Ammon's horn (tissue), 1 donor: ENCODE measurements at regions not wholly inside any gene's neighbourhood (a gene's known extent, or its start where the extent isn't known, plus 50 kb on each side); places are given as distances from the start of the nearest gene placed in this dataset.
"Not testable (repeated sequence)": the region's sequence is repeated elsewhere in the genome, so short reads cannot be mapped to it uniquely, and the experiment has no call there.

ENCODE experiments used
- DNase-seq: peaks from one replicate; pipeline ENCODE4 v3.0.0-alpha.2; 2016; ENCODE audit warnings: low spot score

- no peak for DNase-seq
These were observed 123.6 kb downstream of the XCL2 start for GRCh38 chr1:168420177-168420576.

- no peak for DNase-seq
These were observed 124.1 kb downstream of the XCL2 start for GRCh38 chr1:168419736-168420135.

DNA sequence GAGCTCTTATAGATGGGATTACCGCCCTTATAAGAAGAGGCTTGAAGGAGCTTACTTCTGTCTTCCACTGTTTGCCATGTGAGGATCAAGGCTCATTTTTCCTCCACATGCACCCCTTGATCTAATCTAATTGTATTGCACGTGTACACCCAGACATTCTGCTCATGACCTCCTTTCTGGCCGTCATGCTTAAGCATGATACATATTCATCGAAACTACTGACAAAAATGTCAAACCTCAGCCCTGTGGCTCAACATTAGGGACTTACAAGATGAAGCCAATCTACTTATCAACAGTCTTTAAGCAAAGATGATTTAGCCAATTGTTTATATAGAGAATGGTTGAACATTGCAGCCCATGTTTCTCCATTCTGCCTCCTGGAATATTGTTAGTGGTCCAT, 127.6 kb downstream of the XCL2 start:
- no peak for DNase-seq

- DNase-seq = no peak
These were observed 128.9 kb downstream of the XCL2 start for GRCh38 chr1:168414914-168415313.

- no peak for DNase-seq
These were observed 129.8 kb downstream of the TBX19 start for GRCh38 chr1:168410464-168410863.

DNA sequence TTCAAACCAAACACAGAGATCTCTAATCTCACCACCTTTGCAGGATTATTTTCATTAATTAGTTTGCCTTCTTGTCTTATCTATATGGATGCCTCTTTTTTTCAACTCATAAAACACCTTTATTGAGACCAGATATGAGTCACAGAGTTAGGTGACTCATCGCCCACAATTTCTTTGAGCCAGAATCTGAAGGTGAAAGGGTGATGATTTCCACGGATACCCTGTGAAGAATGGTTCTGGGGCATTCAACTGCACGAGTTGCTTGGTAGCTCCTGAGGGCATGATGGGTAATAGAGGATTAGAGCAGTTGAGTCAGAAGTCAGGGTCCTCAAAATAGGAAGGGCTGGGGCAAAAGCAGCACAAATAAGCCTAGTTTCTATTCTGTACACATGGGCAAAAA, 128.2 kb downstream of the TBX19 start:
- DNase-seq = no peak

- no peak for DNase-seq
These were observed 127.8 kb downstream of the TBX19 start for GRCh38 chr1:168408539-168408865.

DNA sequence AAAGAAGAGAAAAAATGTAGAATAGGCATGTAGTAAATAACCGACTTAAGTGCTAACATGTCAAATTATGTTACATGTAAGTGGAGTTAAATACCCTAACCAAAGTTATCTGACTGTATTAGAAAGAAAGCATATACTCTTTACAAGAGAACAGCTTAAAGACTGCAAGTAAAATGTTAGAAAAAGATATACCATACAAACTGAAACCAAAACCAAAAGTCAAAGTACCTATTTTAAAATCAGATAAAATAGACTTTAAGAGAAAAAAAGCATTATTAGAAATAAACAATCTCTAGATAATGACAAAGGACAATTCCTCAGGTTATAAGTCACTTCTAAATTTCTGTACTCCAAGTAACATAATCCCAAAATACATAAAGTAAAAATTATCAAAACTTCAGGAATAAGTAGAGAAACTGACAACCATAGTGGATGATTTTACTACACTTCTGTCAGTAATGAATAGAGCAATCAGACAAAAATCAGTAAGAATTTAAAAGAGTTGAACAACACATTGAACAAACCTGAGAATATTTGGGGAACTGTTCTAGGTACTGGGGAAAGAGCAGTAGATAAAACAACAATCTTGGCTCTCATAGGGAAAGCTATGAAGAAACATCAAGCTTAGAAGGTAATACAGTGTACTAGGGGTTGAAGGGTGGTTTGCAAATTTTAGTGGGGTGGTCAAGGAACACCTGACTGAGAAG, 127.3 kb downstream of the TBX19 start:
- DNase-seq = no peak

- no peak for DNase-seq
These were observed 125.4 kb downstream of the TBX19 start for GRCh38 chr1:168405906-168406549.

DNA sequence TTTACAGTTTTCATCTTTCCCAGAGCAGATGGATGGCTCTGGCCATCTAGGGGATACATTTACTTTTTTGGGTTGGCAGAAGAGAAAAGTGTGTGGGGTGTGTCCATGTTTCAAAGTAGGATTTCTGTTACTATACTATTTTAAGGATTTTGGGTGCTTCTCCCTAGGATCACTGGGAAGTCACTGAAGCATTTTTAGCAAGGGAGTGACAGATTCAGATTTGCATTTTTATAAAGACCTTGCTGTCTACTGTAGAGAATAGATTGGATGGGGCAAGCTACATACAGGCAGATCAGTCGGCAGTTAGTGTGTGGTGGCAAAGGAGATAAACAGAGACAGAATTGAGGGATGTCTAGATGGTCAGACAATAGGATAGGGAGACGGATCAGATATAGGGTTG, 122.5 kb downstream of the TBX19 start:
- DNase-seq = no peak

GRCh38 chr1:168402466-168402865, 121.8 kb downstream of the TBX19 start:
- DNase-seq = not testable (repeated sequence)

- no peak for DNase-seq
These were observed 120.7 kb downstream of the TBX19 start for GRCh38 chr1:168401341-168401740.

- no peak for DNase-seq
These were observed 119.5 kb downstream of the TBX19 start for GRCh38 chr1:168400139-168400538.

- DNase-seq = no peak
These were observed 117.1 kb downstream of the TBX19 start for GRCh38 chr1:168397806-168398205.

DNA sequence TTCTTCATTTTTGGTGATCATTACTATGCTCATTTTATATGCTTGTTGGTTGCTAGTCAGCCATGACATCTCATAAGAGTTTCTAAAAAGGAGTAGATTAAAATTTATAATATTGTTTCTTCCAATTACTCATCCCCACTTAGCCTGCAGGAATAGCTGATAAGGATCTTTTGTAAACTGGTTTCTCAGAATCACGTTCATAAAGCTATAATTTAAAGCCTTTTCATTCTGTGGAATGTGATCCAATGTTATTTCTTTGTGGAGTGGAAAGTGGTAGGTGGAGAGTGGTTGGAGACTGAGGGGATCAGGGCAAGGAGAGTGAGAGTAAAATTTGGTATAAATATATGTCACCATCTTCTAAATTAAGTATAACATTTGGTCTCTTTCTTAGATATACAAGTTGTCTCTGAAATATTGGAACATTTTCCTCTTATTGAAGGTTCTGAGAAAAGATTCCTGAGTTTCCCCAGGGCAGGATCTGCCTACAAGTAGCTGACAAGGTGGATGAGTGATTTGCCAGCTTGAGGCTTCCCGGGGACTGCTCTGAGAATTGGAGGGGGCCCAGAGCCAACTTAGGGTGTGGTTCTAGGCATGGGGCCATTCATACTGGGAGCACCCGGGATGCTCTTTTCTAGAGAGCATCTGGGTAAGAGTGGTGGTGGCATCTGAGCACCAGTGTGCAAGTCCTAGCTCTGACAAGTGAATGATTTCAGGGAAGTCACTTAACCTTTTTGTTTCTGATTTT, 116.4 kb downstream of the TBX19 start:
- no peak for DNase-seq

DNA sequence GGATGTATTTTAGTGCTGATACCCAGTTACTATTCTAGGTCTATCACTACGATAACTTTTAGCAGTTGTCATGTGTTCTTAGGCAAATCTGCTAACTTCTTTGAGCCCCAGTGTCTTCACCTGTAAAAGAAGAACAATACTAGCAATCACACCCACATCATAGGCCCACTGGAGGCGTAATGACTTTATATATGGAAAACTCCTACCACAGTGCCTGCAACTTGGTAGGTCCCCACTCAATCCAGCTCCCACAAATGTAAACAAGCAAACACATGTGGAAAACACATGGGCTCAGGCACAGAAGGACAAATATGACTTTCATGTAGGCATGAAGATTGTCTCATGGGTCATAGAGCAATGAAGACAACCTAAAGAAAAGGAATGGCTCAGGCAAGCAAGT, 115.8 kb downstream of the TBX19 start:
- DNase-seq = no peak

- no peak for DNase-seq
These were observed 114.2 kb downstream of the TBX19 start for GRCh38 chr1:168394858-168395257.

- no peak for DNase-seq
These were observed 112.4 kb downstream of the TBX19 start for GRCh38 chr1:168392958-168393549.

- no peak for DNase-seq
These were observed 111.4 kb downstream of the TBX19 start for GRCh38 chr1:168391851-168392681.

DNA sequence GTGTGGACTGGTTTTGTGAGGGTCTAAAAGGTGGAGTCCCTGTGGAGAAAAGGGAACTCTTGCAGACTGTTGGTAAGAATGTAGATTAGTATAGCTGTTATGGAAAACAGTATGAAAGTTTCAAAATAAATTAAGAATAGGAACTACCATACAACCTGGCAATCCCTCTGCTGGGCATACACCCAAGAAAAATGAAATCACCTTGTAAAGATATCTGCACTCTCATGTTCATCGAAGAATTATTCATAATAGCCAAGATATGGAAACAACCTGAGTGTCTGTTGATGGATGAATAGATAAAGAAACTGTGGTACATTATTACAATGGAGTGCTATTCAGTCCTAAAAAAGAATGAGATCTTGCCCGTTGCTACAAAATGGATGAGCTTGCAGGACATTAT, 109.6 kb downstream of the TBX19 start:
- DNase-seq = no peak

DNA sequence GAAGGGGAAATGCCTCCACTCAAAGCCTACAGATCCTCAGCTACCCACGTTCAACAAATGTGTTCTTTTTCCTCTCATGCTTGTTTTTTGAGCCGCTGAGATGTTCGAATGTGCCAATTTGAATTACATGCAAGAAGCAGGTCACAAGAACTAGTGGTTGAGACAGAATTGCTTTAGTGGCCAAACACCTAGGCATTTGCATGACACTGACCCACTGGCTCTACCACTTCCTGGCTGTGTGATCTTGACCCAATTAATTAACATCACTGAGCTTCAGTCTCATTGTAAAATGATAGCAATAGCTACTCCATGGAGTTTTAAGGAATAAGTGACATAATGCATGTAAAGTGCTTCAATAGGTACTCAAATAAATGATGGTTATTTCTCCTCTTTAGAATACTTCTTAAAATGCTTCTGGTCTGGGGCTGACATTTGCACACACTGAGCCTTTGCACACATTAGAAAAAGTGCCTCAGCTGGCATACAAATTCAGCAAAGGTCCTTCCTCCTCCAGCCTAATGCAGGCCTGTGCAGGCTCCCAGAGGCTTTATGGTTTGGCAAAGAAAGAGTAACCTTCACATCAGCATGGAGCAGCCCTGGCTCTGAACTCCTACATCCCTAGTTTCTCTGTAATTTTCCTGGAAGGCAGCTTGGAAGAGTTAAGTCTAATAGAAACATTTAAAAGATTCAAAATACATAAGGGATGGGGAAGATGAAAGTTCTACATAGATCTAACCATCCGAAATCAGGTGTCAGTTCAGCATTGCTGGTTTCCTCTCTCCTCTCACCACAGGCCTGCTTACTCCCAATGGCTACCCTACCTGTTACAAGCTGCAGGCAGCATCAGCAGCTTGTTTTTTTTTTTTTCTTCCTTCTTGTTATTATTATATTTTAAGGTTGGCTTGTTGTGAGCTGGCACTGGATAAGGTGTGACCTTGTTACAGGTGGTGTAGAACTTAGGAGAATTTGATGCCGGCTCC, 107.4 kb downstream of the TBX19 start:
- DNase-seq = no peak
